Body of pancreas (tissue), 4 donors: ENCODE measurements at regions not wholly inside any gene's neighbourhood (a gene's known extent, or its start where the extent isn't known, plus 50 kb on each side); places are given as distances from the start of the nearest gene placed in this dataset.

ENCODE experiments used
- ATAC-seq: fragments of 150-250 bp; one replicate; pipeline ENCODE4 v1.9.1; 2016
- DNase-seq, 4 donors: peaks; one replicate each; pipeline ENCODE4 v3.0.0-alpha.2; 2019
- H3K27ac ChIP-seq, 4 donors: fragments of 200-600 bp; sonication (generic); 1 replicate in 3 of 4; 2 replicates in 1 of 4; pipeline versions ENCODE4 v1.5.1 to v1.6.1; 2016 to 2019; ENCODE audit warnings: mild to moderate bottlenecking in 1 of 4, mixed read lengths in 1 of 4, moderate library complexity in 1 of 4
- H3K27me3 ChIP-seq, 2 donors: fragments of 200-600 bp; sonication (generic); one replicate each; pipeline ENCODE4 v1.6.0; 2016; ENCODE audit warnings: mild to moderate bottlenecking in 1 of 2
- H3K36me3 ChIP-seq, 2 donors: fragments of 200-600 bp; sonication (generic); replicated peaks in 1 of 2; 2 replicates each; pipeline ENCODE4 v1.5.1; 2016; ENCODE audit warnings: low read depth in 2 of 2; ENCODE audit not compliant: insufficient read depth in 1 of 2
- H3K4me1 ChIP-seq: fragments of 200-600 bp; sonication (generic); one replicate; pipeline ENCODE4 v1.6.0; 2016
- H3K4me3 ChIP-seq, 2 donors: fragments of 200-600 bp; sonication (generic); 1 replicate in 1 of 2; 2 replicates in 1 of 2; pipeline ENCODE4 v1.5.1; 2016 to 2019
- H3K9me3 ChIP-seq, 3 donors: fragments of 200-600 bp; sonication (generic); 1 replicate in 2 of 3; 2 replicates in 1 of 3; pipeline ENCODE4 v1.5.1; 2016
- POLR2A ChIP-seq, 3 donors: fragments of 450-650 bp; IDR thresholded peaks; one replicate each; pipeline ENCODE4 v1.6.1; 2016; ENCODE audit warnings: antibody characterized with exemption in 3 of 3, mild to moderate bottlenecking in 2 of 3
- WGBS, 2 donors: methylation state at CpG; one replicate each; pipeline ENCODE4 v1.1.5; 2017; 5-methylcytosine and 5-hydroxymethylcytosine counted together
- intact Hi-C: fragments of 100-400 bp; cut with DNase I; formaldehyde crosslinking; loops from one replicate; pipeline ENCODE4 v1.15.1; 2023
- TF ChIP-seq, protein P1 (sequence below), 7 experiments: fragments of 450-650 bp in 4 of 7; fragments of 200-600 bp in 3 of 7; sonication (generic) in 3 of 7; IDR thresholded peaks; one replicate each; pipeline ENCODE4 v1.5.1; 2016 to 2019; ENCODE audit warnings: antibody characterized with exemption in 7 of 7

DNA sequence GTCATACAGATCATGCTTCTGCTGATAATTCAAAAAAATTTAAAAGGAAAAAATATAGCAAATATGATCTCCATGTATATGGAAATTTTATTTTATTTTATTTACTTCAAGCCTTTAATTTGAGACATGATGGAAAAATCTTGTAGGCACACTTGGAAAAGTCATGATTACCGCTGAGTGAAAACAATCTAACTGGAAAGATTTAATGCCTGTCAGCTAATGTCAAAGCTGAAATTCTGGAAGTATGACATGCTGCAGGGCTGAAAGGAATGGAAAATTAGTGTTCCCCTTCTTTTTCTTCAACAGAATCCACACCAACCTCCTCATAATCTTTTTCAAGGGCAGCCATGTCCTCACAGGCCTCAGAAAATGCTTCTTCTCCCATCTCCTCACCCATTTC, 58.2 kb downstream of the RPRM start:
- DNase-seq (no peak), ATAC-seq (no peak)
- H3K9me3 ChIP-seq: no peaks in the 10 kb centered on the region
- H3K27me3 ChIP-seq: no peaks in the 10 kb centered on the region
- H3K36me3 ChIP-seq: no peaks in the 10 kb centered on the region
- H3K4me1 ChIP-seq: no peaks in the 10 kb centered on the region
- intact Hi-C loops: no loop called here
- 80 to 83% methylated on average over 1 of the region's 1 CpG for WGBS, 2 donors
- TF ChIP-seq, protein P1, sequence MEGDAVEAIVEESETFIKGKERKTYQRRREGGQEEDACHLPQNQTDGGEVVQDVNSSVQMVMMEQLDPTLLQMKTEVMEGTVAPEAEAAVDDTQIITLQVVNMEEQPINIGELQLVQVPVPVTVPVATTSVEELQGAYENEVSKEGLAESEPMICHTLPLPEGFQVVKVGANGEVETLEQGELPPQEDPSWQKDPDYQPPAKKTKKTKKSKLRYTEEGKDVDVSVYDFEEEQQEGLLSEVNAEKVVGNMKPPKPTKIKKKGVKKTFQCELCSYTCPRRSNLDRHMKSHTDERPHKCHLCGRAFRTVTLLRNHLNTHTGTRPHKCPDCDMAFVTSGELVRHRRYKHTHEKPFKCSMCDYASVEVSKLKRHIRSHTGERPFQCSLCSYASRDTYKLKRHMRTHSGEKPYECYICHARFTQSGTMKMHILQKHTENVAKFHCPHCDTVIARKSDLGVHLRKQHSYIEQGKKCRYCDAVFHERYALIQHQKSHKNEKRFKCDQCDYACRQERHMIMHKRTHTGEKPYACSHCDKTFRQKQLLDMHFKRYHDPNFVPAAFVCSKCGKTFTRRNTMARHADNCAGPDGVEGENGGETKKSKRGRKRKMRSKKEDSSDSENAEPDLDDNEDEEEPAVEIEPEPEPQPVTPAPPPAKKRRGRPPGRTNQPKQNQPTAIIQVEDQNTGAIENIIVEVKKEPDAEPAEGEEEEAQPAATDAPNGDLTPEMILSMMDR (IDR thresholded peaks at IDR 0.05): no peak
- TF ChIP-seq POLR2A (IDR thresholded peaks at IDR 0.05): no peak
- no peak overlapping the region for H3K27ac ChIP-seq
- no peak overlapping the region for H3K4me3 ChIP-seq

DNA sequence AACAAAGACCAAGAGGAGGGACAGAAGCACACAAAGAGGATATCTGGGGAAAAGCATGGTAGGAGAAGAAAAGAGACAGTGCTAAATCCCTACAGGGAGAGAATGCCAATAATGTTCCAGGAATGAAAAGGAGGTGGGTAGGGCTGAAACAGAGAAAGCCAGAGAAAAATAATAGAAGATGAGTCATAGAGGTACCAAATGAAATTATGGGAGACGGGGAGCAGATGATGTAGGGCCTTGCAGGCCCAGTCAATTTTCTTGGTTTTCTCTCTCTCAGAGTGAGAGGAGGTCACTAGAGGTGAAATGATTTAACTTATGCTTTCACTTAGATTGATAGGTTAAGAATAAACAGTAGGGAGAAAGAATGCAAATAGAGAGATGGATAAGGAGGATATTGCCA, 61.5 kb downstream of the RPRM start:
- Histone ChIP-seq H3K4me1 (no peaks in the 10 kb centered on the region), H3K9me3 (no peaks in the 10 kb centered on the region), H3K36me3 (no peaks in the 10 kb centered on the region), H3K27me3 (no peaks in the 10 kb centered on the region), H3K4me3 (no peak overlapping the region), H3K27ac (no peak overlapping the region)
- DNase-seq (no peak), ATAC-seq (no peak)
- WGBS, 2 donors: 44 to 68% methylated on average over 1 of the region's 1 CpG
- intact Hi-C loops: no loop called here
- TF ChIP-seq POLR2A (IDR thresholded peaks at IDR 0.05): no peak
- TF ChIP-seq, protein P1 (IDR thresholded peaks at IDR 0.05): no peak

DNA sequence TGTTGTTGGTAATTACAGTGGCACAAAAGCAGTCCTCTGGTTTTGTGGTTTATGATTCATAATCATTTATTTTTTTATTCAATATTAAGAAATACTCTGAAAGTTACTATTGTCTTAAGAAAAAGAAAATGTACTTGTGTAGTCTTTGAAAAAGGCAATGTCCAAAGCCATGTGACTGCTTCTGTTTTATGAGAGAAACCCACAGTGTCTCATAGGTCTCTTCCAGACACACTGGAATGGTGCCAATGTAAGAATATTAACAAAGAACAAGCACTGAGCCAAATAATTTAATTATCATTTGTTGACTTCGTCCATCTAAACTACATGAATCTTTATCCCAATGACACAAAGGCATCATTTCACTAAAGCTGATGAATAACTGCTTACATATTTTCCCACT, 62.5 kb downstream of the RPRM start:
- H3K9me3 ChIP-seq: no peaks in the 10 kb centered on the region
- no peak overlapping the region for H3K27ac ChIP-seq
- 36 to 41% methylated on average over 1 of the region's 1 CpG for WGBS, 2 donors
- no peak for DNase-seq
- intact Hi-C loops: no loop called here
- H3K4me3 ChIP-seq: no peak overlapping the region
- H3K27me3 ChIP-seq: no peaks in the 10 kb centered on the region
- ATAC-seq: no peak
- H3K4me1 ChIP-seq: no peaks in the 10 kb centered on the region
- no peaks in the 10 kb centered on the region for H3K36me3 ChIP-seq
- TF ChIP-seq POLR2A (IDR thresholded peaks at IDR 0.05): no peak
- TF ChIP-seq, protein P1 (IDR thresholded peaks at IDR 0.05): no peak

DNA sequence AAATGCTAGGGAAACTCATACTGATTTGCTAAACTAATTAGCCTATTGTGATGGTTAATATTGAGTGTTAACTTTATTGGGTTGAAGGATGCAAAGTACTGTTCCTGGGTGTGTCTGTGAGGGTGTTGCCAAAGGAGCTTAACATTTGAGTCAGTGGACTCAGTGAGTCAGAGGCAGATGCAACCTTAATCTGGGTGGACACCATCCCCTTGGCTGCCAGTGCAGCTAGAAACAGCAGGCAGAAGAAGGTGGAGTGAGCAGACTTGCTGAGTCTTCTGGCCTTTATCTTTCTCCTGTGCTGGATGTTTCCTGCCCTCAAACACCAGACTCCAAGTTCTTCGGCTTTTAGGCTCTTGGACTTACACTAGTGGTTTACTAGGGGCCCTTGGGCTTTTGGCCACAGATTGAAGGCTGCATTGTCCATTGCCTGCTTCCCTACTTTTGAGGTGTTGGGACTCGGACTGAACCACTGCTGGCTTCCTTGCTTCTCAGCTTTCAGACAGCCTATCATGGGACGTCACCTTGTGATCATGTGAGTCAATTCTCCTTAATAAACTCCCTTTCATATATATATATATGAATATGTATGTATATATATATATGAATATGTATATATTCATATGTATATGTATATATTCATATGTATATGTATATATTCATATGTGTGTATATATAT, 69.7 kb downstream of the RPRM start:
- no peaks in the 10 kb centered on the region for H3K4me1 ChIP-seq
- no peaks in the 10 kb centered on the region for H3K27me3 ChIP-seq
- intact Hi-C loops: no loop called here
- H3K9me3 ChIP-seq: no peaks in the 10 kb centered on the region
- TF ChIP-seq, protein P1 (IDR thresholded peaks at IDR 0.05): no peak
- TF ChIP-seq POLR2A (IDR thresholded peaks at IDR 0.05): no peak
- 39 to 62% methylated on average over 3 of the region's 3 CpGs for WGBS, 2 donors
- ATAC-seq (no peak), DNase-seq (no peak)
- no peak overlapping the region for H3K27ac ChIP-seq
- H3K4me3 ChIP-seq: no peak overlapping the region
- H3K36me3 ChIP-seq: no peaks in the 10 kb centered on the region

DNA sequence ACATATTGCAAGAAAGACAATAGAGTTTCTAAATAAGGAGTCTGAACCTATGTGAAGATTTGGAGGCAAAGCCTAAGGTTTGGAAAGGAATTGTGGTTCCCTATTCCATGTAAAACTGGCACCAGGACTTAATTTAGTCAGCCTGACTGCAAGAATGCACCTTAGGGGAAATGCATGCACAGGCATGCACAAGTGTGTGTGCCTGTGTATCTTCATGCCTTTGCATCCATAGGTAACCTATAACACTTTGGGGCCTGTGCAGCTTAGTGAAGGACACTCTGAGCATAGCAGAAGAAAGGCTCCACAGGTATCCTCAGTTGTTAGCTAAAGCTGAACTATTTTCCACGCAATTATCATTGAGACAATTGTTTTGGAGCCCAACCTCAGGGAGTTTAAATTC, 73.4 kb downstream of the RPRM start:
- intact Hi-C loops: no loop called here
- Histone ChIP-seq H3K27me3 (no peaks in the 10 kb centered on the region), H3K9me3 (no peaks in the 10 kb centered on the region), H3K4me1 (no peaks in the 10 kb centered on the region), H3K36me3 (no peaks in the 10 kb centered on the region), H3K27ac (no peak overlapping the region), H3K4me3 (no peak overlapping the region)
- 27 to 65% methylated on average over 1 of the region's 1 CpG for WGBS, 2 donors
- DNase-seq: no peak
- no peak for ATAC-seq
- TF ChIP-seq, protein P1 (IDR thresholded peaks at IDR 0.05): no peak
- no peak for TF ChIP-seq POLR2A (IDR thresholded peaks at IDR 0.05)
